ENCODE measurements at regions not wholly inside any gene's neighbourhood (a gene's known extent, or its start where the extent isn't known, plus 50 kb on each side); places are given as distances from the start of the nearest gene placed in this dataset.

DNA sequence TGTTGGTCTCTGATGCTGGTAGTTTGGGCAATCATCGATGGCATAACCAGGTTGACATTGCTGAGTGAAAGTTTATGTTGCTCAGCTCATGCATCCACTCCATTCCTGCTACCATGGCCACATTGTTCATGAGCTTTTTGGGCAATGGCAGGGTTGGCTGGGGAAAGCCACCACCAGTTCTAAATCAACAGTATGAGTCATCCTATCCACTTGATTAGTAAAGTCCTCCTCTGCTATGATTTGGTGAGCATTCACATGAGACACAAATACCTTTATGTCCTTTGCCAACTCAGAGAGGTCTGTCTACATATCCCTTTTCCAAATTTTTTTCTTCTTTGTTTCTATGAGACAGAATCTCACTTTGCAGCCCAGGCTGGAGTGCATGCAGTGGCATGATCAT is 129.7 kb upstream of the FBN2 start:
- TF ChIP-seq, protein P1, sequence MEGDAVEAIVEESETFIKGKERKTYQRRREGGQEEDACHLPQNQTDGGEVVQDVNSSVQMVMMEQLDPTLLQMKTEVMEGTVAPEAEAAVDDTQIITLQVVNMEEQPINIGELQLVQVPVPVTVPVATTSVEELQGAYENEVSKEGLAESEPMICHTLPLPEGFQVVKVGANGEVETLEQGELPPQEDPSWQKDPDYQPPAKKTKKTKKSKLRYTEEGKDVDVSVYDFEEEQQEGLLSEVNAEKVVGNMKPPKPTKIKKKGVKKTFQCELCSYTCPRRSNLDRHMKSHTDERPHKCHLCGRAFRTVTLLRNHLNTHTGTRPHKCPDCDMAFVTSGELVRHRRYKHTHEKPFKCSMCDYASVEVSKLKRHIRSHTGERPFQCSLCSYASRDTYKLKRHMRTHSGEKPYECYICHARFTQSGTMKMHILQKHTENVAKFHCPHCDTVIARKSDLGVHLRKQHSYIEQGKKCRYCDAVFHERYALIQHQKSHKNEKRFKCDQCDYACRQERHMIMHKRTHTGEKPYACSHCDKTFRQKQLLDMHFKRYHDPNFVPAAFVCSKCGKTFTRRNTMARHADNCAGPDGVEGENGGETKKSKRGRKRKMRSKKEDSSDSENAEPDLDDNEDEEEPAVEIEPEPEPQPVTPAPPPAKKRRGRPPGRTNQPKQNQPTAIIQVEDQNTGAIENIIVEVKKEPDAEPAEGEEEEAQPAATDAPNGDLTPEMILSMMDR (IDR thresholded peaks at IDR 0.05) = no peak
- no peak for TF ChIP-seq POLR2A (IDR thresholded peaks at IDR 0.05)

Data from esophagus squamous epithelium (tissue), 4 donors.